PC-9 (cell line): ENCODE measurements at regions not wholly inside any gene's neighbourhood (a gene's known extent, or its start where the extent isn't known, plus 50 kb on each side); places are given as distances from the start of the nearest gene placed in this dataset.
"Not testable (repeated sequence)": the region's sequence is repeated elsewhere in the genome, so short reads cannot be mapped to it uniquely, and the experiment has no call there.

Experiments
- BruUV-seq: library from RNA; stranded (reverse); fragments of 400-500 nt; replicated peaks from 2 replicates; lab custom pipeline; 2021; lab: Mats Ljungman, UMichigan
- CTCF ChIA-PET: fragments of 300-600 bp; sonication (Branson Sonifier 250); formaldehyde crosslinking; loops from one replicate; lab custom pipeline; 2022; ENCODE audit warnings: antibody characterized with exemption; lab: Charles Lee
- POLR2A ChIA-PET: fragments of 300-600 bp; sonication (Branson Sonifier 250); formaldehyde crosslinking; loops from one replicate; lab custom pipeline; 2022; ENCODE audit warnings: antibody characterized with exemption; ENCODE audit not compliant: unreplicated experiment; lab: Charles Lee
- DNase-seq, 2 experiments: peaks; one replicate each; pipeline versions ENCODE4 v3.0.0 to v3.0.0-alpha.2; 2015 to 2022; ENCODE audit warnings: mixed read lengths in 1 of 2
- H2AFZ ChIP-seq: fragments of 200-600 bp; sonication (generic); 2 replicates; pipeline ENCODE4 v1.8.1; 2017; ENCODE audit warnings: antibody characterized with exemption
- H3F3A ChIP-seq: fragments of 200-600 bp; sonication (generic); 2 replicates; pipeline ENCODE4 v1.8.1; 2017; ENCODE audit warnings: antibody characterized with exemption, mild to moderate bottlenecking, low read depth; ENCODE audit not compliant: insufficient read depth
- H3K27ac ChIP-seq: fragments of 200-600 bp; sonication (generic); 2 replicates; pipeline ENCODE4 v1.6.1; 2016; ENCODE audit warnings: mixed run types
- H3K27me3 ChIP-seq: fragments of 200-600 bp; sonication (generic); 2 replicates; pipeline ENCODE4 v1.6.1; 2016; ENCODE audit warnings: low read depth, mixed run types; ENCODE audit not compliant: insufficient read depth
- H3K36me3 ChIP-seq: fragments of 200-600 bp; sonication (generic); 2 replicates; pipeline ENCODE4 v1.6.1; 2016; ENCODE audit warnings: low read depth, mixed run types
- H3K4me1 ChIP-seq: fragments of 200-600 bp; sonication (generic); replicated peaks from 2 replicates; pipeline ENCODE4 v1.6.1; 2016; ENCODE audit warnings: mixed run types; ENCODE audit not compliant: insufficient read depth
- H3K4me2 ChIP-seq: fragments of 200-600 bp; sonication (generic); 2 replicates; pipeline ENCODE4 v1.6.1; 2017; ENCODE audit warnings: mixed run types
- H3K4me3 ChIP-seq: fragments of 200-600 bp; sonication (generic); 2 replicates; pipeline ENCODE4 v1.6.1; 2016; ENCODE audit warnings: mixed run types
- H3K79me2 ChIP-seq: fragments of 200-600 bp; sonication (generic); 2 replicates; pipeline ENCODE4 v1.6.1; 2017; ENCODE audit warnings: low read depth, mixed run types
- H3K9me2 ChIP-seq: fragments of 200-600 bp; sonication (generic); 2 replicates; pipeline ENCODE4 v1.8.1; 2017; ENCODE audit warnings: mild to moderate bottlenecking; ENCODE audit not compliant: insufficient read depth
- H3K9me3 ChIP-seq: fragments of 200-600 bp; sonication (generic); 2 replicates; pipeline ENCODE4 v1.8.1; 2016; ENCODE audit warnings: low read depth; ENCODE audit not compliant: insufficient read depth
- H4K20me1 ChIP-seq: fragments of 200-600 bp; sonication (generic); 2 replicates; pipeline ENCODE4 v1.8.1; 2017; ENCODE audit not compliant: insufficient read depth
- intact Hi-C: fragments of 100-400 bp; cut with micrococcal nuclease; formaldehyde crosslinking; loops from one replicate; pipeline ENCODE4 v1.10.0; 2022; ENCODE audit not compliant: unreplicated experiment

GRCh38 chr2:87290566-87291307 lies 269.1 kb upstream of the PLGLB1 start:
- DNase-seq, H3K9me2 ChIP-seq, CTCF ChIA-PET, BruUV-seq, intact Hi-C loops, H3K36me3 ChIP-seq, H3K4me2 ChIP-seq, H3K27me3 ChIP-seq, H3K79me2 ChIP-seq, H3K4me3 ChIP-seq, POLR2A ChIA-PET, H3K27ac ChIP-seq, H3K4me1 ChIP-seq, H2AFZ ChIP-seq, H4K20me1 ChIP-seq, H3F3A ChIP-seq, H3K9me3 ChIP-seq: not testable (repeated sequence)

GRCh38 chr2:87291400-87292200 lies 270.0 kb upstream of the PLGLB1 start:
- H3K79me2 ChIP-seq, H3K9me3 ChIP-seq, H3F3A ChIP-seq, H3K27me3 ChIP-seq, H3K4me1 ChIP-seq, H4K20me1 ChIP-seq, H3K36me3 ChIP-seq, intact Hi-C loops, H3K9me2 ChIP-seq, H3K4me3 ChIP-seq, H3K4me2 ChIP-seq, DNase-seq, H3K27ac ChIP-seq, POLR2A ChIA-PET, BruUV-seq, CTCF ChIA-PET, H2AFZ ChIP-seq: not testable (repeated sequence)

DNA sequence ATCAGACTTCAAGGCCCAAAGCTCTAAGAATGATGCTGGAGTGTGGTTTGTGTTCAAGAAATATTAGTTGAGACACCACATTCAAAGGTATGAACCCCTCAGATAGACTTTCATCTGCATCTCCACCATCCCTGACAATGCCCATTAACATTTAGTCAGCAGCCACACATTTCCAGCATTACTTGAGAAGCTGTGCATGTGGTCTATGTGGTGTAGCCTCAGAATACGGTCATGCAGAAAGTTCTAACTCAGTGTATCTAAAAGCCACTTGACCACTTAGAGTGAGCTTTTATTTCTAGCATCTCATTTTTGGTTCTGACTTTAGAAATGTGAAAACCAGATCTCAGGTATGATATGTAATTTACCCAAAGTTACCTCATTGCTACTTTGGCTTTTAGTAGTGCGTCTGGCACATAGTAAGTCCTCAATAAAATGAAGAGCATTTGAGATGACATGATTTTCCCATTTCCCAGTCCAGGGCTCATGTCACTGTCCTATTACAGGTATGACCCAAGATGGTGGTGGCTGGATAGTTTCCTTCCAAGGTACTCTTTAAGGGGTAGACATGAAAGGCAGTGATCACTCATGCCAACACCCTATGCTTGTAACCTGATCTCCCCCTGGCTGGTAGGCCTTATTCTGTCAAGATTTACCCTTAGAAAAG lies 272.4 kb upstream of the PLGLB1 start:
- CTCF ChIA-PET: not testable (repeated sequence)

GRCh38 chr2:87295135-87295534 lies 273.5 kb upstream of the PLGLB1 start:
- H2AFZ ChIP-seq, H3K27me3 ChIP-seq, H3K4me2 ChIP-seq, H3F3A ChIP-seq, POLR2A ChIA-PET, CTCF ChIA-PET, H3K79me2 ChIP-seq, H3K9me3 ChIP-seq, H3K4me1 ChIP-seq, H3K27ac ChIP-seq, H3K36me3 ChIP-seq, BruUV-seq, H3K4me3 ChIP-seq, H4K20me1 ChIP-seq, intact Hi-C loops, DNase-seq, H3K9me2 ChIP-seq: not testable (repeated sequence)

More for the DNA sequence above, 272.4 kb upstream of the PLGLB1 start:
- H3K9me2 ChIP-seq, H3K36me3 ChIP-seq, POLR2A ChIA-PET, H2AFZ ChIP-seq, H3K4me2 ChIP-seq, H3K27ac ChIP-seq, H3K4me1 ChIP-seq, H3K79me2 ChIP-seq, H4K20me1 ChIP-seq, intact Hi-C loops, H3K4me3 ChIP-seq, H3K27me3 ChIP-seq, H3K9me3 ChIP-seq, H3F3A ChIP-seq, BruUV-seq, DNase-seq: not testable (repeated sequence)

DNA sequence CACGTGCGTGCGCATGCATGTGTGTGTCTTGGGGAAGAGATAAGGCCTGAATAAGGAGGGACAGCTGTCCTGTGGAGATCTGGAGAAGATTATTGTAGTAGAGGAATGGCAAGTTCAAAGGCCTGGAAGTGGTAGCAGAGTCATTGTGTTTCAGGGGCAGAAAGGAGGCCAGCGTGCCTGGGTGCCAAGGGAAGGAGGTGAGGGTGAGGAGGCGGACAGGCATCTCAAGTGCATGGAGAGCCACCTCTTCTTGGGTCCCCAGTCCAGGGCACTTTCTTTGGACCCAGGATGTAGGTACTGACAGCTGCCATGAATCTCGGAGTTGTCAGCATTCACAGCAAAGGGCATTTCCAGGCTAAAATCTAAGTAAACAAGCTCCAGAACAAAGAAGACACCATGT lies 279.7 kb upstream of the PLGLB1 start:
- H3F3A ChIP-seq, H3K9me2 ChIP-seq, H3K27me3 ChIP-seq, intact Hi-C loops, H4K20me1 ChIP-seq, H3K4me1 ChIP-seq, H3K79me2 ChIP-seq, DNase-seq, H3K9me3 ChIP-seq, H3K4me3 ChIP-seq, BruUV-seq, H3K36me3 ChIP-seq, H3K4me2 ChIP-seq, POLR2A ChIA-PET, CTCF ChIA-PET, H3K27ac ChIP-seq, H2AFZ ChIP-seq: not testable (repeated sequence)

DNA sequence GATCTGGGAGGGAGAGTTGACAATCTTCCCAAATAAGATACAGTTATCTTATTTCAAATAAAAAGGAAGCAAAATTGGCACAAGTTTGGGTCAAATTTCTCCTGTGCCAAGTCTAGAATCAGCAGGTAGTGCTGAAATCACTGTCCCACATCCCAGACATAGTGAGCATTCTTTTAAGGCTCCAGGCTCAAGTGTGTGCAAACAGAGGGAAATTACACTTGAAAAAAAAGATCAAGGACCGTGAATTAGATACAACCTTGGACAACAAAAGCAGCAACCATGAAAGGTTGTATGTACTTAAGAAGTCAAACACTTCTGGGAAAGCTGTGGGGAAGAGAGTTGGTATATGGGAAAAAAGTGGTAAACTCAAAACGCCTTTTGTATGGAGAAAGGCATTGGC lies 280.2 kb upstream of the PLGLB1 start:
- H3K27ac ChIP-seq, H4K20me1 ChIP-seq, H3K4me1 ChIP-seq, H3K4me2 ChIP-seq, BruUV-seq, H3K36me3 ChIP-seq, intact Hi-C loops, H3K4me3 ChIP-seq, DNase-seq, H3K79me2 ChIP-seq, H3K27me3 ChIP-seq, POLR2A ChIA-PET, H2AFZ ChIP-seq, H3K9me3 ChIP-seq, CTCF ChIA-PET, H3K9me2 ChIP-seq, H3F3A ChIP-seq: not testable (repeated sequence)

DNA sequence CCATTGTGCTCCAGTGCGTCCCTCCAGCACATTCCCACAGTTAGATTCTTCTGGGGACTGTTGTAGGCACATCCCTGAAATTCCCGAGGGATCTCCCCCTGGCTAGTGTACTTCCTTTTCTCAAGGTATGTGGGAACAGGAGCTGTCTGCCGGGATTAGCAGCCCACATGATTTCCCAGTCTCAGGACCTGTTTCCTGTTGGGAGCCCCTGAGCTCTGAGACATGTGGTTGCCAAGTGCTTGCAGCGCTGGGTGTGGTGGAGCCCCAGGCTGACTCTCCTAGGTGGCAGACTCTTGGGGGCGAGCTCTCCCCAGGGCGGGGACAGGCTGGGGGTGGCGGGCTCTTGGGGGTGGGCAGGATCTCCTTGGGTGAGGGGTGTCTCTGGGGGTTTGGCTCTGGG lies 287.0 kb upstream of the PLGLB1 start:
- H3K9me2 ChIP-seq, H3K4me1 ChIP-seq, H3F3A ChIP-seq, DNase-seq, H3K36me3 ChIP-seq, H3K4me3 ChIP-seq, intact Hi-C loops, H3K27me3 ChIP-seq, H3K4me2 ChIP-seq, H2AFZ ChIP-seq, H3K79me2 ChIP-seq, H3K9me3 ChIP-seq, BruUV-seq, POLR2A ChIA-PET, H4K20me1 ChIP-seq, CTCF ChIA-PET, H3K27ac ChIP-seq: not testable (repeated sequence)
